ENCODE measurements at regions not wholly inside any gene's neighbourhood (a gene's known extent, or its start where the extent isn't known, plus 50 kb on each side); places are given as distances from the start of the nearest gene placed in this dataset.

DNA sequence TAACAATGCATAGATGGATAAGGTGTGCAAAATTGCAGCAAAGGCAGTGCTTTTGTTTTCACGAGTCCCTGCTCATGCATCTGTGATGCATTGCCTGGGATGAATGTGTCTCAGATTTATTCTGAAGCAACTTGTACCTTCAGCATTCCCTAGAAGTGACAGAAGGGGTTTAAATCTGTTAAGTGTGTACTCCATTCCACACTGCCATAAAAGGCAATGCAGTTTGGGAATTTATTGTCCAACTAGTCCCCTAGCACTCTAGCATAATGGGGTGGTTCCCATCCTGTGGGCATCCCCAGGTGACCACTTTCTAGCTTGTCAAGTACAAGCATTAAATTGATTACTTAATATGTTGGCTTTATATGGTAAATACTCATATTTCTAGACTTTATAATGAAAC is 306.5 kb upstream of the CBLB start:
- DNase-seq (ENCODE audit: low spot score) = no peak

DNA sequence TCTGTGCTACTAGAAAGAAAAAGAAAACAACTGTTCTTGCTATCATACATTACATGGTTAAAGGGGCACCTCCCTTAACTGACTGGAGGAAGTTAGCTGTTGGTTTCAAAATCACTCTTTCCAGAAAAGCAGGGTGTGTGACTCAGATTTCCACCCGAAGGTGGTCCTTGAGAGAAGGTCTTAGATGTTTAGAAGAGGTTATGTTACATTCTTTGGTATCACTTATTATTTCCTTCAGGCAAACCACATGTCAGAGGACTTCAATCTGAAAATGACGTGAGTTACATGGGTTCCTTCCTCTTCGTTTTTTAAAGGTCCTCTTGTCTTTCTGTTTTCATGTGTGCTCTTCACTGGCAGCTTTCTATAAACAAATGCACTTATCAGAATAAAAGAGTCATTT is 307.9 kb upstream of the CBLB start:
- no peak for DNase-seq (ENCODE audit: low spot score)

GRCh38 chr3:106182950-106183511 is 314.2 kb upstream of the CBLB start:
- no peak for DNase-seq (ENCODE audit: low spot score)

- no peak for DNase-seq (ENCODE audit: low spot score)
Measured at GRCh38 chr3:106183762-106184391, 315.1 kb upstream of the CBLB start.

DNA sequence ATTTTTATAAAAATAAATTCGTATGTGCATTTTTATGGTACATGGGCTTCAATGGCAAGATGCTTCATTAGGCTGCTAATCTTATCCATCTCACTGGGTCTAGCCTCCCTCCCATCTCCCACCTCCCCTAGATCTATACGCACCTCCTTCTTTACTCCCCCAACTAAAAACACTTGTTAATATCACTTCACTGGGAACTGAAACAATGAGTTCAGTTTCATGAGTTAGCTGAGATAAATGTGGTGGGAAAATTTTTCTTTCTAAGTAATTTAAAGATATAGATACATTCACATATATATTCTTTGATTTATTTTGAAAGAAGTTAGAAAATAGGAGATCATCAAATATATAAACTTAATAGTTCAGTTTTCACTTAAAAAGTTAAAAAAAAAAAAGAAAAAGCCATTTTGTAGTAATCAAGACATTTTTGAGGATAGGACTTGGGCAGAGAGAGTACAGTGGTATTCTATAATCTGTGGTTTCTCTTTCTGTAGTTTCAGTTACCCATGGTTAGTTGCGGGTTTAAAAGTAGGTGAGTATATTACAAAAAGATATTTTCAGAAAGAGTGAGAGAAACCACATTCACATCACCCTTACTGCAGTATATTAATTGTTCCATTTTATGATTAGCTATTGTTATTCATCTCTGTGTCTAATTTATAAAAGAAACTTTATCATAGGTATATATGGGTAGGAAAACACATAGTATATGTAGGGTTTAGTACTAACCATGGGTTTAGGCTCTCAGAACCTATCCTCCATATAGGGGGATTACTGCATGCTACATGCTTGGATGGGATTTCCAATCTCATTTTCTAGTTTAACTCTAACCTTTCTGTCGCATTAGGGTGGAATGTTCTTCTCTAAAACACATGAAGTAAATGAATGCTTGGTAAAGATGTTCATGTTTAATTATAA is 316.0 kb upstream of the CBLB start:
- no peak for DNase-seq (ENCODE audit: low spot score)

- no peak for DNase-seq (ENCODE audit: low spot score)
Measured at GRCh38 chr3:106185949-106186348, 317.1 kb upstream of the CBLB start.

GRCh38 chr3:106190296-106190695 is 321.5 kb upstream of the CBLB start:
- no peak for DNase-seq (ENCODE audit: low spot score)

DNA sequence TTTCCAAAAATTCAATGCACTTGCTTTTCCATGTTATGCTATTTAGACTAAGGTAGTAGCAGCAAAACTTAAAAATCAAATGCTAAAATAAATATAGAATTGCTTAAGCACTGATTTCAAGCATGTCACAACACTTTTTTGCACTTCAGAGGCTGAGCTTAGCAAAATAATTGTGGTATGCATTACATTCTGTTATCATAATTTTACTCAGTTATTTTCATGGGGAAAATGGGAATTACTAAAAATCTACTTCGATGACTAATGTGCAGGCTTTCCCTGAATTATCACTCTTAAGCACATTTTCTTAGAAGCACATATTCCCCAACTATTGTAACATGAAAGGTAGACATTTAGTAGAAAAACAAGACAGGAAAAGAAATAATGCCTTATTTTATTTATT is 322.4 kb upstream of the CBLB start:
- no peak for DNase-seq (ENCODE audit: low spot score)

- DNase-seq (ENCODE audit: low spot score) = no peak
Measured at GRCh38 chr3:106191913-106192312, 323.1 kb upstream of the CBLB start.

GRCh38 chr3:106193876-106194275 is 325.1 kb upstream of the CBLB start:
- no peak for DNase-seq (ENCODE audit: low spot score)

DNA sequence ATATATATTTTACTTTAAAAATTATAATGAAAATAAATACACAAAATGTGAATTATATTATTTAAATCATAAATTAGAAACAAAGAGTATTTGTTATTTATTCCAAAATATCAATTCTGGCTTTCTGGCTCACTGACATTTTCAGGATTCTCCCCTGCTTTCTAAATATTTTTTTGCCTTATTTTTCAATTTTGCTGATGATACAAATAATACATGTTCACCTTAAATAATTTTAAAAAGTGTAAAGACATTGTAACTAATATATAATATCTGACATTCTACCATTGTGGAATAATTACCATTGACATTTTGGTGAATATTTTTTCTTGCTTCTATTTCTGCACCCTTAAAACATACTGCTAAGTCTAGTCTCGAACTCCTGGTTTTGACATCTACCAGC is 325.9 kb upstream of the CBLB start:
- DNase-seq (ENCODE audit: low spot score) = no peak

DNA sequence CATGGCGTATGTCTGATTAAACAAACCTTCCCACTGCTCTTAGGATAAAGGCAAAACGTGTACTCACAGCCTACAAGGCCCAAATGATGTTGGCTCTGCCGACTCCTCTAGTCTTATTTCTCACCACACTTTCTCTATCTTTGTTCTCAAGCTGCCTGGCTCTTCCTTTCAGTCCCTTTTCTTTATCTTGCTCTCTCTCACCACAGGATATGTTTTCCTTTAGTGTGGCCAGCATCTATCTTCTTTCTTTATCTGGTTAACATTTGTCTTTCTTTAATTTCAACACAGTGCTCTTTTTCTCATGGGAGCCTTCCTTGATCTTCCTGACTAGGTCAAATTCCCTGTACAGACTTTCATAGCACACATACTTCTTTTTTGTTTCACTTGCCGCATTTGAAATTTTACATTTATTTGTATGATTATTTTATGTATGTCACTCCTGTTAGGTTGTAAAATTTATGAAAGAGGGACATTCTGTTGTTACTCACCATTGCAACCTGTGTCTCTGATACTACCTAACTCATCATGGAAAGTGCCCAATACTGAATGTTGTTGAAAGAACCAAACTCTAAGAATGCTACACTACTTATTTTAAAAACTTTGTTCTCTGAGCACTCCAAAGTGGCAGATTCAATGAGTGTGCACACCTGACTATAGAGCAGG is 328.9 kb upstream of the CBLB start:
- no peak for DNase-seq (ENCODE audit: low spot score)

- DNase-seq (ENCODE audit: low spot score) = no peak
Measured at GRCh38 chr3:106204160-106204868, 335.5 kb upstream of the CBLB start.

DNA sequence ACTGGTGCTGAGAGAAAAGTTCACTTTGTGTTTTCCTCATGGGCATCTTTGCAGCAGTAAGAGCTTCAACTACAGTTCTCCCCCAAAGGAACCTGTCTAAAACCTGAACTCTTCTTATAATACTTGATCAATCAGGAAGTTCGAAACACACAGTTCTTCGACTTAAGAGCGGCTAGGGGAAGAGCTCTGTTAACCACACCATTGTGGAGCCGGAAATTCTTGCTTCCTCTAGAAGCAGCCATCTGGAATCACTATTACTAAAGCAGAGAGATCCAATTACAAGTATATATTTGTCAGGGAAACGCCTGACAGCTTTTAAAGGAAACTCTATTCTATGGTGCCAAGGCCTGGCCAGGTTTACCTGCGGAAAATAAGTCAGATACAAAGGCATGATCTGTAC is 337.3 kb upstream of the CBLB start:
- DNase-seq (ENCODE audit: low spot score) = no peak

DNA sequence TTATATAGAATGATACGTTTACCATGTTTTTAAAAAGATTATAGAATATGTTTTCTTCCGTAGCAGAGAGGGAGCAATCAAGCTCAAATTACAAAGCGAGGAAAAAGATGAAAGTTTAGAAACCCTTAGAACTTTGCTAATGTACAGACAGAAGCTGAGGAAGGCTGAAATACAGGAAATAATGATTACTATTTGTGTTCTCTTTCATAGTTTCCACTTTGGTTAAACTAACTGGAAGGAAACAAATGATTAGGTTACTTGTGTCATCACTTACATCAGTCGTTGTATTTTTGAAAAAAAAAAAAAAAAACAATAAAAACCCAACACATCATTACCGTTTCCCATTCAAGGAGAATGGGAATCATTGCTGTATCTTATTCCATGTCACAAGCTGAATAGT is 337.8 kb upstream of the CBLB start:
- DNase-seq (ENCODE audit: low spot score) = no peak

DNA sequence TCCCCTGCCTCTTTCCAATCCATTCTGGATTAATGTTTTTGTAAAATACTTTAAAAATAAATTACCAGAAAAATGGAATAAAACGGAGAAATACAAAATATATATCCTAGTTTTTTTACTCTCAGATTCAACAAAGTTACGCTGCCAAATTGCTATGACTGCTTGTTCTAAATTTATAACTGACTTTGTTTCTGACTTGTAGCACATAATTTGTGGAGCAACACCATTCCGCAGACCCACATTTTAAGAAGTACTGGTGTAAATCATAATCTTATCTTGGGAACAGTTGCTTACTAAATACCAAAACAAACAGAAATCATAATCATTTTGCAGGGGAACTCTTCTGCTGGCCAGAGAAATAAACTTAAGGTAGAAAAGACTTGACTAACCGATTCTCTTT is 339.4 kb upstream of the CBLB start:
- DNase-seq (ENCODE audit: low spot score) = no peak

DNA sequence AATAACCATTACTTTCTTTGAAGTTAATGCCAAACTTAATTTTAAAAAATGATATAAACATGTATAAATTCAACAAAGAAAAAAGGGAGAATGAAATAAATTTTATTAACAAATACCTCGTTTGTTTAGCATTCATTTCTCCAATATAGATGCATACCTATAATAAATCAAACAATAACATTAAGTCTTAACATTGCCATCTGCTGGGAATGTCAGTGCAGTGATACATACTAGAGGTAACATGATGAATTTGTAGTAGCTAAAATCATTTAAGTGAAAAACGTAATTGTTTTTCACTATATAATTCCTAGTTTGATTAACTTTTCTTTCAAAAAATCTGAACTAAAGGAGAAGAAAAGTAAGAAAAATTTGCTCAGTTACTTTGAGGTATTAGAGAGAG is 340.2 kb upstream of the CBLB start:
- DNase-seq (ENCODE audit: low spot score) = peak; percentile 52

GRCh38 chr3:106209482-106209881 is 340.7 kb upstream of the CBLB start:
- DNase-seq (ENCODE audit: low spot score) = no peak

DNA sequence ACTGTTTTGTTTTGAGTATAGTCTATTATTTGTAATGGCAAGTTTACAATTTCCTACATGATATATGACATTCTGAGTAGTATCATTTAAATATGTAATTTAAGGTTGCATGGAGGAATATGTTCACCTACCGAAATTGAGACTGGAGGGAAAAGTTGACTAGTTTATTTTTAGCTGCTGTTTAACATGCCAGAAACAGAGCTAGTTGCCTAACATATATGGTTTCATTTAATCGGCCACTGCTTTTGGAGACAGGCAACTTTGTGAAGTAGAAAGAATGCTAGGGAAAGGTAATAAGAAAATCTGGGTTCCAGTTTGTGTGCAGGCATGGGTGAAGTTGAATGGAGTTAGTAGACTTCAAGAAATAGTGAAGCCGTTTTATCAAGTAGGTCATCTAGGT is 342.1 kb upstream of the CBLB start:
- DNase-seq (ENCODE audit: low spot score) = no peak

DNA sequence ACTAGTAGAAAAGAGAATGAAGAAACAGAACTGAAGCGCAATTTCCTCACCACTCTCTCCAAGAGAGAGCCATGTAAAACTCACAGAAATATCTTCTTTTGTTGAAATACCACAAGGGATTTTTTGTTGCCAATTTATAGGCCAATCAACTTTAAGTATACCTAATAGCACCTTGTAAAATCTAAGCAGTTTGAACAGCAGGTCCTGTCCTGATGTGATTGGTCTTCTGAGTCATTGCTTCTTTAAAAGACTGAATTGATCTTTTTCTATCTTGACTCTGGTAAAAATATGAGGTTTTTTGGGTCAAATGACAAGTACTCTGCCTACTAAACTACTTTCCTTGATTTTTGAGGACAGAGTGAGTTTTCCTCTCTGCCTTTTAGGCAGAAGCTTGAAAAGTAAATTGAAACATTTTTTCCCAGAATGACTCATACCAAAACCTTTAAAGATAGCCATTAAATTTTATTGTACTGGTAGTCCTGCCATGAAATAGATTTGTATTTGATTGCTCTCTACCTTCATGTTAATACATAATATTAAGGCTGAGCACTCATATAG is 343.9 kb upstream of the CBLB start:
- no peak for DNase-seq (ENCODE audit: low spot score)

- DNase-seq (ENCODE audit: low spot score) = no peak
Measured at GRCh38 chr3:106213954-106214353, 345.1 kb upstream of the CBLB start.

DNA sequence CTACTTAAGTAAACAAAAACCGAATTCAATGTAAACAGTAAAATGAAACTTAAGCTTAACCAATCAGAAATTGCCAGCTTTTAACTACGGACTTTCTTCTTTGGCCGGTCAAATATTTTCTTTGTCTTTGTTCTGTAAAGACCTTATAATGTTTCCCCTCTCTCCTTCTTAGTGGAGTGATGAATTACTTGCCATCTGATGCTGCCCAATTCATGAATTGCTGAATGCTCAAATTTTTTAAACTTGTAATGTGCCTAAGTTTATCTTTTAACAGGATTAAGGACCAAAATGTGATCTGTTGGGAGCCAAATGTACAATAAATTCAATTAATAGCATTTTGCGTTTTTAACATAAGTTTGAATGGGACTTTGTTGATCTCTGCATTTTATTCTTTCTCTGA is 345.8 kb upstream of the CBLB start:
- DNase-seq (ENCODE audit: low spot score) = no peak
